ENCODE measurements at regions not wholly inside any gene's neighbourhood (a gene's known extent, or its start where the extent isn't known, plus 50 kb on each side); places are given as distances from the start of the nearest gene placed in this dataset.

GRCh38 chr5:28397502-28397941 lies 1359.1 kb upstream of the CDH9 start:
- no peak for TF ChIP-seq CTCF (IDR thresholded peaks at IDR 0.05)
- TF ChIP-seq POLR2A (IDR thresholded peaks at IDR 0.05), result no peak
- no peak for TF ChIP-seq EP300 (IDR thresholded peaks at IDR 0.05)

Data from ovary (tissue), 3 donors.